ENCODE measurements at regions not wholly inside any gene's neighbourhood (a gene's known extent, or its start where the extent isn't known, plus 50 kb on each side); places are given as distances from the start of the nearest gene placed in this dataset.

DNA sequence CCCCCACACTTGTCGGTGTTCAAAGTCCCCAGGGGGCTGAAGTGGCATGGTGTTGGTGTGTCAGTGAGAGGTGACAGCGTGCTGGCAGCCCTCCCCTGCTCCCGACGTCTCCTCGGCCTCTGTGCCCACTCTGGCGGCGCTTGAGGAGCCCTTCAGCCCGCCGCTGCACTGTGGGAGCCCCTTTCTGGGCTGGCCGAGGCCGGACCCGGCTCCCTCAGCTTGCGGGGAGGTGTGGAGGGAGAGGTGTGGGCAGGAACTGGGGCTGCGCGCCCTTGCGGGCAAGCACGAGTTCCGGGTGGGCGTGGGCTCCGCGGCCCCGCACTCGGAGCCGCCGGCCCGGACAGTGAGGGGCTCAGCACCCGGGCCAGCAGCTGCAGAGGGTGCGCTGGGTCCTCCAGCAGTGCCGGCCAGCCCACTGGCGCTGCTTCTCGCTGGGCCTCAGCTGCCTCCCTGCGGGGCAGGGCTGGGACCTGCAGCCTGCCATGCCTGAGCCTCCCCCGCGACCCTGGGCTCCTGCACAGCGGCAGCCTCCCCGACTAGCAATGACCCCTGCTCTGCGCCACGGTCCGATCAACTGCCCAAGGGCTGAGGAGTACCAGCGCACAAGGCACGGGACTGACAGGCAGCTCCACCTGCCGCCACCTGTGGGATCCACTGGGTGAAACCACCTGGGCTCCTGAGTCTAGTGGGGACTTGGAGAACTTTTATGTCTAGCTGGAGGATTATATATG lies 224.1 kb upstream of the RIOK2 start:
- TF ChIP-seq, protein P1, sequence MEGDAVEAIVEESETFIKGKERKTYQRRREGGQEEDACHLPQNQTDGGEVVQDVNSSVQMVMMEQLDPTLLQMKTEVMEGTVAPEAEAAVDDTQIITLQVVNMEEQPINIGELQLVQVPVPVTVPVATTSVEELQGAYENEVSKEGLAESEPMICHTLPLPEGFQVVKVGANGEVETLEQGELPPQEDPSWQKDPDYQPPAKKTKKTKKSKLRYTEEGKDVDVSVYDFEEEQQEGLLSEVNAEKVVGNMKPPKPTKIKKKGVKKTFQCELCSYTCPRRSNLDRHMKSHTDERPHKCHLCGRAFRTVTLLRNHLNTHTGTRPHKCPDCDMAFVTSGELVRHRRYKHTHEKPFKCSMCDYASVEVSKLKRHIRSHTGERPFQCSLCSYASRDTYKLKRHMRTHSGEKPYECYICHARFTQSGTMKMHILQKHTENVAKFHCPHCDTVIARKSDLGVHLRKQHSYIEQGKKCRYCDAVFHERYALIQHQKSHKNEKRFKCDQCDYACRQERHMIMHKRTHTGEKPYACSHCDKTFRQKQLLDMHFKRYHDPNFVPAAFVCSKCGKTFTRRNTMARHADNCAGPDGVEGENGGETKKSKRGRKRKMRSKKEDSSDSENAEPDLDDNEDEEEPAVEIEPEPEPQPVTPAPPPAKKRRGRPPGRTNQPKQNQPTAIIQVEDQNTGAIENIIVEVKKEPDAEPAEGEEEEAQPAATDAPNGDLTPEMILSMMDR (IDR thresholded peaks at IDR 0.05), result no peak
- TF ChIP-seq EP300 (IDR thresholded peaks at IDR 0.05) (no peak), POLR2A (IDR thresholded peaks at IDR 0.05; ENCODE audit: low read depth) (no peak)
